ENCODE measurements at regions not wholly inside any gene's neighbourhood (a gene's known extent, or its start where the extent isn't known, plus 50 kb on each side); places are given as distances from the start of the nearest gene placed in this dataset.

GRCh38 chr12:115096588-115097397 lies 412.8 kb upstream of the TBX3 start:
- DNase-seq: no peak

- no peak for DNase-seq
These were observed 411.2 kb upstream of the TBX3 start for GRCh38 chr12:115095073-115095748.

- DNase-seq: no peak
These were observed 410.3 kb upstream of the TBX3 start for GRCh38 chr12:115094163-115094816.

- no peak for DNase-seq
These were observed 409.3 kb upstream of the TBX3 start for GRCh38 chr12:115093261-115093660.

- no peak for DNase-seq
These were observed 406.8 kb upstream of the TBX3 start for GRCh38 chr12:115090783-115091182.

GRCh38 chr12:115088995-115089841 lies 405.2 kb upstream of the TBX3 start:
- DNase-seq: no peak

- DNase-seq: no peak
These were observed 404.5 kb upstream of the TBX3 start for GRCh38 chr12:115088328-115088994.

GRCh38 chr12:115085594-115085993 lies 401.6 kb upstream of the TBX3 start:
- DNase-seq: no peak

- no peak for DNase-seq
These were observed 395.8 kb upstream of the TBX3 start for GRCh38 chr12:115079760-115080159.

- no peak for DNase-seq
These were observed 395.0 kb upstream of the TBX3 start for GRCh38 chr12:115078990-115079389.

GRCh38 chr12:115078334-115078733 lies 394.4 kb upstream of the TBX3 start:
- no peak for DNase-seq

- no peak for DNase-seq
These were observed 391.7 kb upstream of the TBX3 start for GRCh38 chr12:115075552-115076170.

- DNase-seq: no peak
These were observed 390.6 kb upstream of the TBX3 start for GRCh38 chr12:115074617-115075016.

GRCh38 chr12:115072712-115073111 lies 388.7 kb upstream of the TBX3 start:
- DNase-seq: no peak

GRCh38 chr12:115070313-115070712 lies 386.3 kb upstream of the TBX3 start:
- no peak for DNase-seq

GRCh38 chr12:115064296-115064695 lies 380.3 kb upstream of the TBX3 start:
- no peak for DNase-seq

GRCh38 chr12:115062741-115063140 lies 378.8 kb upstream of the TBX3 start:
- no peak for DNase-seq

- no peak for DNase-seq
These were observed 376.6 kb upstream of the TBX3 start for GRCh38 chr12:115060477-115061168.

GRCh38 chr12:115057445-115057844 lies 373.5 kb upstream of the TBX3 start:
- DNase-seq: no peak

- DNase-seq: no peak
These were observed 367.4 kb upstream of the TBX3 start for GRCh38 chr12:115051378-115051777.

GRCh38 chr12:115049614-115050013 lies 365.6 kb upstream of the TBX3 start:
- no peak for DNase-seq
